Type B pancreatic cell (in vitro differentiated cells): ENCODE measurements at regions not wholly inside any gene's neighbourhood (a gene's known extent, or its start where the extent isn't known, plus 50 kb on each side); places are given as distances from the start of the nearest gene placed in this dataset.

Experiments
- DNase-seq: peaks from one replicate; pipeline ENCODE4 v3.0.0; 2021; ENCODE audit warnings: mixed read lengths; ENCODE audit not compliant: unreplicated experiment; ENCODE audit errors: extremely low spot score
- H3K27ac Mint-ChIP-seq: 2 replicates; pipeline ENCODE4 v1.8.0; 2021; ENCODE audit warnings: mild to moderate bottlenecking, mixed read lengths
- H3K27me3 Mint-ChIP-seq: 2 replicates; pipeline ENCODE4 v1.8.0; 2021; ENCODE audit warnings: mixed read lengths
- H3K36me3 Mint-ChIP-seq: 2 replicates; pipeline ENCODE4 v1.8.0; 2021; ENCODE audit warnings: mixed read lengths
- H3K4me1 Mint-ChIP-seq: one replicate; pipeline ENCODE4 v1.8.0; 2021; ENCODE audit warnings: mixed read lengths; ENCODE audit not compliant: unreplicated experiment
- H3K4me3 Mint-ChIP-seq: 2 replicates; pipeline ENCODE4 v1.8.0; 2021; ENCODE audit warnings: mild to moderate bottlenecking, mixed read lengths
- H3K9me3 Mint-ChIP-seq: 2 replicates; pipeline ENCODE4 v1.8.0; 2021; ENCODE audit warnings: mixed read lengths
- CTCF ChIP-seq: fragments of 200-600 bp; sonication (generic); conservative IDR thresholded peaks from 2 replicates; pipeline ENCODE4 v1.5.0; 2021; ENCODE audit warnings: antibody characterized with exemption, mild to moderate bottlenecking

GRCh38 chr4:77384094-77384493, 221.5 kb upstream of the CXCL13 start:
- DNase-seq = no peak
- no peaks in the 10 kb centered on the region for H3K9me3 Mint-ChIP-seq
- H3K4me1 Mint-ChIP-seq = no peaks in the 10 kb centered on the region
- peaks cover 39% of the 10 kb centered on the region for H3K27me3 Mint-ChIP-seq
- TF ChIP-seq CTCF = no peak
- H3K4me3 Mint-ChIP-seq = no peak overlapping the region
- no peaks in the 10 kb centered on the region for H3K36me3 Mint-ChIP-seq
- H3K27ac Mint-ChIP-seq = no peak overlapping the region

- TF ChIP-seq CTCF = peak; percentile 88
- Mint-ChIP-seq H3K27me3 (peaks cover 37% of the 10 kb centered on the region), H3K36me3 (no peaks in the 10 kb centered on the region), H3K4me3 (no peak overlapping the region), H3K4me1 (no peaks in the 10 kb centered on the region), H3K27ac (no peak overlapping the region), H3K9me3 (no peaks in the 10 kb centered on the region)
- DNase-seq = peak; percentile 70
Observed at GRCh38 chr4:77385124-77385969, 220.3 kb upstream of the CXCL13 start.

- no peak for DNase-seq
- Mint-ChIP-seq H3K36me3 (no peaks in the 10 kb centered on the region), H3K9me3 (no peaks in the 10 kb centered on the region), H3K27me3 (peaks cover 14% of the 10 kb centered on the region), H3K27ac (no peak overlapping the region), H3K4me1 (no peaks in the 10 kb centered on the region), H3K4me3 (no peak overlapping the region)
- no peak for TF ChIP-seq CTCF
Observed at GRCh38 chr4:77393996-77394395, 211.6 kb upstream of the CXCL13 start.

GRCh38 chr4:77395481-77395880, 210.1 kb upstream of the CXCL13 start:
- no peak overlapping the region for H3K4me3 Mint-ChIP-seq

GRCh38 chr4:77398256-77398655, 207.4 kb upstream of the CXCL13 start:
- no peak for DNase-seq
- TF ChIP-seq CTCF = no peak
- Mint-ChIP-seq H3K27ac (no peak overlapping the region), H3K9me3 (peaks cover 7% of the 10 kb centered on the region), H3K4me3 (no peak overlapping the region), H3K27me3 (peaks cover 30% of the 10 kb centered on the region), H3K4me1 (no peaks in the 10 kb centered on the region), H3K36me3 (no peaks in the 10 kb centered on the region)

More at GRCh38 chr4:77395481-77395880, 210.1 kb upstream of the CXCL13 start:
- no peak for TF ChIP-seq CTCF
- no peak for DNase-seq
- H3K4me1 Mint-ChIP-seq = no peaks in the 10 kb centered on the region
- H3K27me3 Mint-ChIP-seq = peaks cover 17% of the 10 kb centered on the region
- H3K36me3 Mint-ChIP-seq = no peaks in the 10 kb centered on the region
- no peak overlapping the region for H3K27ac Mint-ChIP-seq
- peaks cover 7% of the 10 kb centered on the region for H3K9me3 Mint-ChIP-seq
